HEK293T (cell line): ENCODE measurements at regions not wholly inside any gene's neighbourhood (a gene's known extent, or its start where the extent isn't known, plus 50 kb on each side); places are given as distances from the start of the nearest gene placed in this dataset.

Experiments
- ARNT ChIP-seq: fragments of 450-650 bp; IDR thresholded peaks from 2 replicates; pipeline ENCODE4 v1.6.1; 2017; ENCODE audit warnings: mild to moderate bottlenecking
- BHLHE40 ChIP-seq: fragments of 450-650 bp; IDR thresholded peaks from 2 replicates; pipeline ENCODE4 v1.6.1; 2016; ENCODE audit warnings: mild to moderate bottlenecking, moderate library complexity, borderline replicate concordance
- ELF4 ChIP-seq: fragments of 450-650 bp; IDR thresholded peaks from 2 replicates; pipeline ENCODE4 v1.6.1; 2017; ENCODE audit warnings: antibody characterized with exemption
- FOXA1 ChIP-seq: fragments of 450-650 bp; IDR thresholded peaks from 2 replicates; pipeline ENCODE4 v1.6.1; 2016; ENCODE audit warnings: mild to moderate bottlenecking
- FOXM1 ChIP-seq: fragments of 450-650 bp; IDR thresholded peaks from 2 replicates; pipeline ENCODE4 v1.6.1; 2017; ENCODE audit warnings: mild to moderate bottlenecking, borderline replicate concordance
- HDGF ChIP-seq: fragments of 450-650 bp; IDR thresholded peaks from 2 replicates; pipeline ENCODE4 v1.6.1; 2017; ENCODE audit warnings: antibody characterized with exemption, borderline replicate concordance
- L3MBTL2 ChIP-seq: fragments of 450-650 bp; conservative IDR thresholded peaks from 2 replicates; pipeline ENCODE4 v1.6.1; 2016; ENCODE audit warnings: mild to moderate bottlenecking
- NFRKB ChIP-seq: fragments of 450-650 bp; IDR thresholded peaks from 2 replicates; pipeline ENCODE4 v1.6.1; 2016; ENCODE audit warnings: mild to moderate bottlenecking, moderate library complexity
- SP1 ChIP-seq: fragments of 450-650 bp; IDR thresholded peaks from 2 replicates; pipeline ENCODE4 v1.6.1; 2017
- TARDBP ChIP-seq: fragments of 450-650 bp; IDR thresholded peaks from 2 replicates; pipeline ENCODE4 v1.6.1; 2016
- ZNF384 ChIP-seq: fragments of 450-650 bp; IDR thresholded peaks from 2 replicates; pipeline ENCODE4 v1.6.1; 2016
- TF ChIP-seq, protein P1 (sequence below): fragments of 450-650 bp; IDR thresholded peaks from 2 replicates; pipeline ENCODE4 v1.6.1; 2016

- TF ChIP-seq FOXA1 (no peak), BHLHE40 (no peak), FOXM1 (no peak), NFRKB (no peak), ELF4 (no peak), ZNF384 (no peak), ARNT (no peak), TARDBP (no peak), SP1 (no peak), L3MBTL2 (no peak), HDGF (no peak)
- TF ChIP-seq, protein P1, sequence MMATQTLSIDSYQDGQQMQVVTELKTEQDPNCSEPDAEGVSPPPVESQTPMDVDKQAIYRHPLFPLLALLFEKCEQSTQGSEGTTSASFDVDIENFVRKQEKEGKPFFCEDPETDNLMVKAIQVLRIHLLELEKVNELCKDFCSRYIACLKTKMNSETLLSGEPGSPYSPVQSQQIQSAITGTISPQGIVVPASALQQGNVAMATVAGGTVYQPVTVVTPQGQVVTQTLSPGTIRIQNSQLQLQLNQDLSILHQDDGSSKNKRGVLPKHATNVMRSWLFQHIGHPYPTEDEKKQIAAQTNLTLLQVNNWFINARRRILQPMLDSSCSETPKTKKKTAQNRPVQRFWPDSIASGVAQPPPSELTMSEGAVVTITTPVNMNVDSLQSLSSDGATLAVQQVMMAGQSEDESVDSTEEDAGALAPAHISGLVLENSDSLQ: no peak
Observed at GRCh38 chr12:114588061-114588460, 95.9 kb downstream of the TBX3 start.
